HG02798 (cell line): ENCODE measurements at regions not wholly inside any gene's neighbourhood (a gene's known extent, or its start where the extent isn't known, plus 50 kb on each side); places are given as distances from the start of the nearest gene placed in this dataset.

Experiments
- ATAC-seq: cut with Tn5 transposase; IDR thresholded peaks from one replicate; pipeline ENCODE4 v1.9.1; 2021; ENCODE audit warnings: mild to moderate bottlenecking; ENCODE audit not compliant: unreplicated experiment, poor library complexity

- ATAC-seq: no peak
These were observed 164.6 kb upstream of the FGGY start for GRCh38 chr1:59132295-59132694.

DNA sequence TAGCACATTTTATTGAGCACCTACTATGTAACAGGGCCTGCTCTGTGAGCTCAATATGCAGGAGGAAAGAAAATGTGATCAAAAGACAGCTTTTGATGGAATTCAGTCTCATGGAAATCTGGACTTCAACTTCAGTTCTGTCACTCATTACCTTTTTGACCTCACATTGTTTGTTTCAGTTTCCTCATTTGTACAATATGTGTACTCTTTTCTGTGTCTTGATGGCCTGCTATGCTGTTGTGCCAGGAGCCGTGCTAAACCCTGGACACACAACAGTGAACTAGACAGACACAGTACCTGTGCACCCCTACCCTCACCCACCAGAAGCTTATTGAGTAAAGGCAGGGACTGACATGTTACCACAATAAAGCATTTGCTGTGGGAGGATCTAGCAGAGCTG is 162.9 kb upstream of the FGGY start:
- ATAC-seq: no peak

DNA sequence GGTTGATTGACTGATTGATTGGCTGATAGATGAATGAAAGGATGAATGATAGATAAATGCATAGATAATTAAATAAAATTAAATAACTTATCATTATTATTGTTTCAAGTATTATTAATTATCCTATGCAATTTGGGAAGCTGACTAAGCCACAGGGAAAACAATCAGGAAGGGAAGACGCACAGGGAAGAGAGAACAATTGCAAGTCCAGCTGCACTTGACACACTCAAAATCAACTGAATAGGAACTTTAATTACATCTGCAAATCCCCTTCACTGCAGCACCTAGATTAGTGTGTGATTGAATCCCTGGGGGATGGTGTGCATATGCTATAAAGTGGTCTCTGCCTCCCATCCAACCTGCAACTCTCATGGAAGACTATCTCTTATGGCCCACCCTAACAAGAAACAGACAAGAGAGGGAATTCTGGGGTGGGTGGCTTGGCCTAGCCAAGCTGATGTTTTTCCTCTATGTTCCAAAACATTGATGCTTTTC is 161.1 kb upstream of the FGGY start:
- ATAC-seq: no peak

GRCh38 chr1:59136541-59137275 is 160.2 kb upstream of the FGGY start:
- ATAC-seq: no peak

DNA sequence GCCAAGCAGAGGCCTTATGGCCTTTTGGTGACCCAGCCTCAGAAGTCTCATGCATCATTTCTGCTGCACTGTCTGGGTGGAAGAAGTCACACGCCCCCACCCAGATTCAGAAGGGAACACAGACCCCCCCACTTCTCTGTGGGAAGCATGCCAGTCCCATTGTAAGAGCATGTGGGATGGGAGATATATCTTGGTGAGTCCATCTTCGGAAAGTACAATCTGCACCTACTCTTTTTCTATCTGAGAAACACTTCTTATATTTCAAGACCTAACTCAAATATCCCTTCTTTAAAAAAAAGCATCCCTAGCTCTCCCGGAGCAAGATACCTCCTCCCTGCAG is 159.6 kb upstream of the FGGY start:
- no peak for ATAC-seq

GRCh38 chr1:59137968-59138367 is 158.9 kb upstream of the FGGY start:
- no peak for ATAC-seq

- ATAC-seq: no peak
These were observed 158.5 kb upstream of the FGGY start for GRCh38 chr1:59138402-59138801.

- no peak for ATAC-seq
These were observed 157.5 kb upstream of the FGGY start for GRCh38 chr1:59139396-59139795.

DNA sequence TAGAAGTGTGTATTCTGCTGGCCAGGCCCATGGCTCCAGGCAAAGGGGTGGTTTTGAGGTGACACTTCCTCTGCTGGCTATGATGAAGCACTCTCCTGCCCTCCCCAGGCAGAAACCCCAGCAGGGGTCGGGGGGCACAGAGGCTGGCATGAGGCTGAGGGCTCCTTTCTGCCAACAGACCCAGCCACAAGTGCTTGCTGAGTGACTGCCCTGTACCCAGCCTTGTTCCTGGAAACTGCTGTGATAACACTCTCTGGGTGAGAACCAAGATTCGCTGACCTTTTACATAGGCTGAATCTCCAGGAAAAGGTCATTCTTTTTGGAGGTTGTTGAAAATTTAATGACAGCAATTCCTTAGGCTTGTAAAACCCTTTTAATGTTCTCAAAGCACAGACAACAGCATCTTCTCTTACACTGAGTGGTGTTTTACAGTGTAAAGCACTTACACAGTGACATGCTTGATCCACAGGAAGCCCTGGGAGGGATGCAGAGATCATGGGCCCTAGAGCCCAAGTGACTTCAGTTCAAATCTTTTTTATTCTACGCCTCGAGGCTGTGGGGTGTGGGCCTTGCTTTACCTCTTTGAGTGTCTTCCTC is 155.5 kb upstream of the FGGY start:
- ATAC-seq: no peak

GRCh38 chr1:59142311-59143132 is 154.4 kb upstream of the FGGY start:
- ATAC-seq: no peak

DNA sequence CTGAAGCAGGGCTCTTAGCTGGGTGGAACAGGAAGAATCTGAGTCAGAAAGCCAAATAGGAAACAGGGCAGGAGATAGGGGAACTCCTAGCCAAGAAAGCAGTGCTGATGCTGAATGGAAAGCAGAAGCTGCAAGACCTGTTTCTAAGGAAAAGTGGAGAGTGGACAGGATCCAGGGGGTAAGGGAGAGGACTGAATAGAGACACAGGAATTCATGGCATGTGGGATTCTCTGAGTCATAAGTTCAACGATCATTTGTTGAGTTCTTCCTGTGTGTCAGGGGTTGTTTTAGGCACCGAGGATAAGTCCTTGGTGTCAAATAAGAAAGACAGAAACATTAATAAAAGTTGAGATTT is 153.8 kb upstream of the FGGY start:
- no peak for ATAC-seq

GRCh38 chr1:59143811-59144210 is 153.1 kb upstream of the FGGY start:
- no peak for ATAC-seq

DNA sequence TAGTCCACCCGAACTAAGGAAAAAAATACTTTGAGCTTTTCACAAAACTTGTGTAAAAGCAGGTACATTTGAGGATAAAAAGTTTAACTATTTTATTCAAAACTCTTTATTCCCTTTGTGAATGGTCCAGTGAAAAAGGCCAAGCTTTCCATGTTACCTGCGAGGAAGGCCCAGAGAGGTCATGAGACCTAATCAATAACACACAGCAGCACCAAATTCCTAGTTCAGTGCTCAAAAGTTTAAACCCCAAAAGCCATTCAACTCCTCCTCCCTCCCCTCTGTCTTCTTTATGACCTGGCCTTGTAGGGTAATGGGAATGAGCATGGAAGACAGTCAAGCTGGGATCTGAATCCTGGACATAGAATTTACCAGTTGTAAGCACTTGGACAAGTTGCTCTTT is 151.9 kb upstream of the FGGY start:
- ATAC-seq: no peak

DNA sequence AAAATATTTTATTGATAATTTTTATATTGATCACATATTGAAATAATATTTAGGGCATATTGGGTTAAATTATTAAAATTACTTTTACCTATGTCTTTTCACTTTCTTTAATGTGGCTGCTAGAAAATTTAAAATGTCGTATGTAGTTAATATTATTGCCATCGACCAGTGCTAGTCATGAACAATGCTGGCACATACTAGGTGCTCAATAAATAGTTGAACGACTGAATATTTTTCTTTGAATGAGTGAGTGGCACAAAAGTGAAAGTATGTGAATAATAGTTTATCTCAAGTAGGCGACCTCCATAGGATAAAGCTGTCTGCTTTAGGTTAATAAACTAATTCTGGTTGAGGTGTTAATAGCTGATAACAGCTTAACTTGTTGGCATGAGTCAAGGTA is 150.8 kb upstream of the FGGY start:
- no peak for ATAC-seq

GRCh38 chr1:59146651-59147358 is 150.1 kb upstream of the FGGY start:
- ATAC-seq: peak; percentile 75

GRCh38 chr1:59149435-59149834 is 147.5 kb upstream of the FGGY start:
- no peak for ATAC-seq

- peak; percentile 67 for ATAC-seq
These were observed 146.1 kb upstream of the FGGY start for GRCh38 chr1:59150577-59151386.

DNA sequence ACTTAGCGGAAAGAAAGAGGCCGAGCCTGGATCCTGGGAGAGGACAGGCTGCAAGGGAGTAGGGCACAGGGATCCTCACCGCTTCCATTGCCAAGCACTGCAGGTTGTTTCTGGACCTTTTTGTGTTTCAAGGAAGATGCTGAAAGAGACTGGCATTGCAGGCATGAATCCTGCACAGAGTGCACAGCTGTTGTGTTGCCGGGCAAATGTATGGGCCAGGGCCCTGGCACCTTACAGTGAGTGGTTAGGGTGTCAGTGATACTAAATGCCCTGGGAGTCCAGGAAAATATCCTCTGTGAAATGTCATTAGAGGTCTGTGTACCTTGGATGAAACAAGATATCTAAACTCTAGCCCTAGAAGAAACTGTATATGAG is 145.5 kb upstream of the FGGY start:
- ATAC-seq: no peak

DNA sequence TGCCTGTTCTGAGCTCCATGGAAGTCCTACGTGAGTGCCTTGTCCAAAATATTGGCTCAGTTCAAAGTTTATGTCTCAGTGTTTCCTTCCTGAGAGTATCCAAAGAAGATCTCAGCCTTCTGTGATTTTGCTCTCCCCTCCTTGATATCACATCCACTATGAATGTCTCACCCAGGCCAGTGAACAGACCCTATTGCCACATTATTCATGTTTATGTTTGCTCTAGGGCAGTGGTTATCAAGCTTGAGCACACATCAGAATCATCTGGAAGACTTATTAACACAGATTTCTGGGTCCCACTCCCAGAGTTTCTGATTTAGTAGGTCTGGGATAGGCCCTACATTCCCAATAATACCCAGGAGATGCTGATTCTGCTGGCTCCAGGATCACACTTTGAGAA is 145.0 kb upstream of the FGGY start:
- ATAC-seq: no peak

- ATAC-seq: no peak
These were observed 144.4 kb upstream of the FGGY start for GRCh38 chr1:59152511-59152910.
